GM19397 (cell line): ENCODE measurements at regions not wholly inside any gene's neighbourhood (a gene's known extent, or its start where the extent isn't known, plus 50 kb on each side); places are given as distances from the start of the nearest gene placed in this dataset.

Experiments used
- ATAC-seq: cut with Tn5 transposase; IDR thresholded peaks from one replicate; pipeline ENCODE4 v1.9.1; 2021; ENCODE audit warnings: mild to moderate bottlenecking, moderate library complexity; ENCODE audit not compliant: unreplicated experiment

- ATAC-seq: no peak
These were observed 52.1 kb upstream of the PDZD8 start for GRCh38 chr10:117427356-117427755.

GRCh38 chr10:117425974-117426566, 50.8 kb upstream of the PDZD8 start:
- ATAC-seq: peak; percentile 72

GRCh38 chr10:117424883-117425649, 49.8 kb upstream of the PDZD8 start:
- ATAC-seq: no peak
